Kidney glomerular epithelial cell (primary cell): ENCODE measurements at regions not wholly inside any gene's neighbourhood (a gene's known extent, or its start where the extent isn't known, plus 50 kb on each side); places are given as distances from the start of the nearest gene placed in this dataset.
A peak's percentile ranks its signal among the peaks of the same experiment; 100 is the strongest.

Experiments
- DNase-seq: peaks from one replicate; lab custom pipeline; 2025; lab: John Stamatoyannopoulos, UW

DNA sequence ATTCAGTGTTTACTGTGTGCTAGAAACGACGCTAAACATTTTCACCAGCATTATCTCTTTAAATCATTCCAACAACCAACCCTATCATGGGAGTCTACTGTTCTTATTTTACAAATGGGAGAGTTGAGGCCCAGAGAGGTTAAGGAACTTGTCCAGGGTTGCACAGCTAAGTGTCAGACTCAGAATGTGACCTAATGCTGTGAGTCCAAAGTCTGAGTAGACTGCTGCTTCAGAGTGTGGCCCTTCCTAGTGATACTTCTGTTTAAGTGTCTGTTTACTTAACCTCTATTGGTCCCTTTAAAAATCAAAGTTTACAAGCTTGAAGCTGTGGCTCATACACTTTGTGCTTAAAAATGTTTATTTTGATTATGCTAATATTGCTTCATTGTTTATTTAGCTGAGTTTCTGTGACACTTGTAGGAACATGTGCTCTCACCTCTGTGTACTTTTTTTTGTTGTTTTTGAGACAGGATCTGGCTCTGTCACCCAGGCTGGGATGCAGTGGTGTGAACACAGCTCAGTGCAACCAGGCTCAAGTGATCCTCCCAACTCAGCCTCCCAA is 84.4 kb upstream of the SYPL1 start:
- no peak for DNase-seq

DNA sequence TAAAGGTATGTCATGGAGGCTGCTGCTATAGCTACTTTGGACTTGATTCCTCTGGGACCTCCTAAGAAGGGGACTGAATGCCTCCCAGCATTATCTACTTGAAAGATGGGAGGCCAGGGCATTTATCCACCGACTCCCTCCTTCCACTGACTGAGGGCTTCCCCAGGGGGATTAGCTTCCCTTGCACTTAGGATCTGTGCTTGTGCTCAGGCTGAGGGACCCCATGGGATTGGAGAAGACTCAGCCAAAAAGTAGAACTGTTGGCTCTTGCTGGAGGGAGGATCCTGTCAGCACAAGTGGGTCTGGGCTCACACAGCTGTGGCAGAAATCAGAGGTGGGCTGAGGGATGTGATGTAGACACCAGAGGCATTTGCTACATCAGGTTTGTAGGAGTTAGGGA is 81.5 kb upstream of the SYPL1 start:
- no peak for DNase-seq

GRCh38 chr7:106190589-106191330 is 78.6 kb upstream of the SYPL1 start:
- DNase-seq: no peak

DNA sequence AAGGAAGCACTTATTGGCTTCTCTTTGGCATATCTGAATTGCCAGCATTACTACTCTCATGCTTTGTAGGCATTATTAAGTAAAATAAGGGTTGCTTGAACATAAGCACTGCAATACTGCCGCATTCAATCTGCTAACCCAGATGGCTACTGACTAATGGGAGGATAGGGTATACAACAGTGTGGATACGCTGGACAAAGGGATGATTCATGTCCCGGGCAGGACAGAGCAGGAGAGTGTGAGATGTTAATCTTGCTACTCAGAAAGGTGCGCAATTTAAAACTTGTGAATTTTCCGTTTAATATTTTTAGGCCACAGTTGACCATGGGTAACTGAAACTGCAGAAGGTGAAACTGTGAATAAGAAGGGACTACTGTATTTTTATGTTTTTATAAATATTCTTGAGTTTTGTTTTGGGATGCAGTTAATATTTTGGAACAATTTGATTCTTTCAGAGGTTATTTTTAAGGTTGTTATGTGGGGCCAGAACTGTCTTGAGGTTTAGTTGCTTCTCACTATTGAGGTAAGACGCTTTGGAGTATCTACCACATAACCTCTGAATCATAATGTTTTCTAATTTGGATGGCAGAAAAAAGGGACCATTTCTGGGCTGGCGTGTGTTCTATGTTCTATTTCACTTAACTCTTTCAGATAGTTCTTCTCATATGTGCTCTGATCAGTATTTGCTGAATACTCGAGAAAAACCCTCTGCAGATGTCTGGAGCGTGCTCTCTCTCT is 75.7 kb upstream of the SYPL1 start:
- DNase-seq: no peak

DNA sequence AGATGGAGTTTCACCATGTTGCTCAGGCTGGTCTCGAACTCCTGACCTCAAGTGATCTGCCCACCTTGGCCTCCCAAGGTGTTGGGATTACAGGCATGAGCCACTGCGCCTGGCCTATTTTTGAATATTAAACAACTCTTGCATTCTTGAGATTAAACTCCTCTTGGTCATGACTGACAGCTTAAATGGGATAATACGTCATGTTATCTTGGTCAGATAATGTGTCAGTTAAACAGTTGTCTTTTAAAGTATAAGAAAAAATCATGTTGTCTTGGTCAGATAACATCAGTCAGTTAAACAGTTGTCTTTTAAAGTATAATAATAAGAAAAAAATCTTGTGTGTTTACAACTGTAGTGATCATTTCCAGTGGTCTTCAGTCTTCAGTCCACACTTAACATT is 73.6 kb upstream of the SYPL1 start:
- DNase-seq: no peak

- DNase-seq: no peak
Observed at GRCh38 chr7:106183952-106184351, 71.8 kb upstream of the SYPL1 start.

DNA sequence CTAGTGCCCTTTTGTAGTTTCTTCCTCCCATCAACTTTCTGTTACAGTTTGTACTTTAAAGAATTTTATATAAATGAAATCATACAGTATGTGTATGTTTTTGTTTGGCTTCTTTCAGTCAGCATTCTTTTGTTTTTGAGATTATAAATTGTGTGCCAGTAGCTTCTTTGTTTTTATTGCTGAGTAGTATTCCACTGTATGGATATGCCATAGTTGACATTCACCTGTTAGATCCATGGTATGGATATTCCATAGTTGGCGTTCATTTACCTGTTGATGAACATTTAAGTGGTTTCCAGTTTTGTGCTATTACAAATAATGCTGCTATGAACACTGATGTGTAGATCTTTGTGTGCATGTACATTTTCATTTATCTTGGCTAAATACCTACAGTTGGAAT is 70.8 kb upstream of the SYPL1 start:
- no peak for DNase-seq

GRCh38 chr7:106181658-106182265 is 69.7 kb upstream of the SYPL1 start:
- no peak for DNase-seq

GRCh38 chr7:106180721-106181120 is 68.6 kb upstream of the SYPL1 start:
- DNase-seq: no peak

GRCh38 chr7:106179256-106179655 is 67.1 kb upstream of the SYPL1 start:
- DNase-seq: no peak

- DNase-seq: peak; percentile 7
Observed at GRCh38 chr7:106178593-106179134, 66.6 kb upstream of the SYPL1 start.

DNA sequence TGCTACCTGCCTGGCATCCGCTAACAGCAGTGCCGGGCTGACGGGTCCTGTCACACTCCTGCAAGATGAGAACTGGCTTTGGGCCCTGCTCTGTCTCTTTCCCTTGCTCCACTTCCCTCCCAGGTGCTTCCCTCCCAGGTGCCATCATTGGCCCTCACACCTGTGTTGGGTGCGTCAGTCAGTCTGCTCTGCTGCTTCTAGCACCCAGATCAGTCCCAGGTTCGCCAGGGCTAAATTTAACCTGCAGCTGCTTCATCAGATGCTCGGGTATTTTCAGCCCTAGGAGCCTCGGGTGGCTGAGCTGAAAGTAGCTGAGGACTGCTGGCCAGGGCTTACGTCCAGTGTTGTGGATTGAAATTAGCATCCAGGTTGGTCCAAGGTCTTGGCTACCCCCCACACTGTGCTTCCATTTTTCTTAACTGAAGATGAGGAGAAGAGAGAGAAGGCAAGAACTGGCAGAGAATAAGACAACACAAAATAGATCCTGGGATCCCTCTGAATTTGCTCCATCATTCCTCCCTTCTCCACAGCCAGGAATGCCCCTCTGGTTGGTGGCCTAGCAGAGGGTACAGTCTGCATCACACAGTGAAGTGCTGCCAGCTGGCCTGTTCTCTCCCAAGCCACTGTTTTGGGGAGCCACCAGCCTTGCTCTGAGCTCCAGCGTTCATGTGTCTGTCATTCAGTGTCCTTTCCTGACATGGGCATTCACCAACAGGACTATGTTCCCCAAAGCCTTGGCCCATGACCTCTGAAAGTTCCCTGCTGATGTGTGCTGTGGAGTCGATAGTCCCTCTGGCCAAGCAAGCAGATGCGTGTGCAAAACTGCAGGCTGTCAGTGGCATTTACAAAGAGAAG is 65.9 kb upstream of the SYPL1 start:
- no peak for DNase-seq

- no peak for DNase-seq
Observed at GRCh38 chr7:106177300-106177690, 65.2 kb upstream of the SYPL1 start.

- peak; percentile 68 for DNase-seq
Observed at GRCh38 chr7:106176414-106177299, 64.5 kb upstream of the SYPL1 start.

DNA sequence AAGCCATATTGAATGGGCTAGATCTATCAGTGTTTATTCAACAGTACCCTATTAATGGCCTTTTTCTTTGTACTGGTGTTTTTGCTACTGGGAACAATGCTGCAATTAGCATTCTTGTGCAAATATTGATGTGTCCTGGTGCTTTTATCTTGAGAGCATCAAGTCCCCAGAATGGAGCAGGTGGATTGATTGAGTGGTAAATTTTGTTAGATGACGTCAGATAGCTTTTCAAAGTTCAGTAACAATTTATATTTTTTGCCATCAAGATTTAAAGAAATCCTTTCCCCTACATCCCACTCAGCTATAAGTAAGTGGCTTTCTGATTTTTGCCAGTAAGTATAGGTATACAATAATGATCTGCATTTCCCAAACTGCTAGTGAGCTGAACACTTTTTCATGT is 63.4 kb upstream of the SYPL1 start:
- no peak for DNase-seq

DNA sequence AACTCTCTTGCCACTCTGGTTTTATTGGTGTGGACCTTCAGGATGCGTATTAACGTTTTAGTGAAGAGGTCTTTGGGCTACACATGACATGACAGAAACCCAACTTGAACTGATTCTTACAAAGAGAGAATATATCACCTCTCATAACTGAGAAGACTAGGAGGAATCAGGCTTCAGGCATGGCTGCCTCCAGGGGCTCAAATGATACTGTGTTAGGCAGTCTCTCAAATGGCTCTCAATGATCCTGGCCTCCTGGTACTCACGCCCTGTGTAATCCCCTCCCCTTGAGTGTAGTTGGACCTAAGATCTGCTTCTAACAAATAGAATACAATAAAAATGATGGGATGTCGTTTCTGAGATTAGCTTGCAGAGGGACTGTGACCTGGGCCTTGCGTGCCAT is 58.5 kb upstream of the SYPL1 start:
- no peak for DNase-seq

DNA sequence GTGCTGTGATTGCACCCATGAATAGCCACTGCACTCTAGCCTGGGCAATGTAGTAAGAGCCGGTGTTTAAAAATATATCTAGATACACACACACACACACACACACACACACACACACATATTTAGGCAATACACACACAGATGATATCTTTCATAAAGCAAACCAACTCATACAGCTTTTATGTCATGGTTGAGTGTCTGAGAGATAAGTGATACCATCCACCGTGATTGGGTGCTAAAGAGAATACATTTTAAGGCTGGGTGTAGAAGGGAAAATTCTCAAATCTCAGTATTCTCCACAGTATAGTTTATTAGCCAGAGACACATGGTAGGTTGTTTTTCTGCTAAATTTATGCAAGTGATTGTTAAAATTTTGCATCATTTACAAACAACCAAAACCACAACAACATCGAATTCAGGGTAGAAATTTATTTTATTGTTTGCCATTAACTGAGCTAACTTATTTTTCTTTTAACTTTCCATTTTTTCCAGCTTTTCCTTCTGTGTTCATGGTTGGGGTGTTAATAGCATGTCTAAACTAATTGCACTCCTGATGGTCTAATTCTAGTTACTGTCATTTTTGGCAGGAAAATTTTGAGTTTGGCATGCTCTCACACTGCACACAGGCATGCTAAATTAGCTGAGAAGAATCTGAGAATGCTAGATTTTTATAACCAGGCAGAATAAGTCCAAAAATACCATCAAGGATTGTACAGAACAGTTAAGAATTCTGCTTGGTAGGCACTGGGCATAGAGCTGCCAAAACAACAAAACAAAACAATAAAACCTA is 57.9 kb upstream of the SYPL1 start:
- no peak for DNase-seq

GRCh38 chr7:106167439-106168136 is 55.5 kb upstream of the SYPL1 start:
- no peak for DNase-seq

- peak; percentile 48 for DNase-seq
Observed at GRCh38 chr7:106166651-106167342, 54.7 kb upstream of the SYPL1 start.
